RWPE1 (cell line): ENCODE measurements at regions not wholly inside any gene's neighbourhood (a gene's known extent, or its start where the extent isn't known, plus 50 kb on each side); places are given as distances from the start of the nearest gene placed in this dataset.
"Not testable (repeated sequence)": the region's sequence is repeated elsewhere in the genome, so short reads cannot be mapped to it uniquely, and the experiment has no call there.

Experiments used
- CTCF ChIA-PET: fragments of 350-600 bp; sonication (Branson Sonifier 250); formaldehyde crosslinking; extraction: SDS; loops from one replicate; lab custom pipeline; 2021; lab: Yijun Ruan, JAX
- POLR2A ChIA-PET: fragments of 400-600 bp; formaldehyde crosslinking; extraction: SDS; loops from one replicate; lab custom pipeline; 2020; ENCODE audit warnings: antibody characterized with exemption; ENCODE audit not compliant: low non-redundant PET; lab: Yijun Ruan, JAX
- DNase-seq: peaks from one replicate; pipeline ENCODE4 v3.0.0; 2012; ENCODE audit warnings: low spot score
- H3K27ac ChIP-seq: fragments of 450-650 bp; 2 replicates; pipeline ENCODE4 v1.5.1; 2017
- CTCF ChIP-seq: fragments of 450-650 bp; conservative IDR thresholded peaks from 2 replicates; pipeline ENCODE4 v1.5.1; 2017; ENCODE audit warnings: low read depth, mild to moderate bottlenecking

GRCh38 chr5:67897431-67897830 lies 318.1 kb upstream of the PIK3R1 start:
- TF ChIP-seq CTCF, result no peak
- peak; percentile 57 for DNase-seq
- CTCF ChIA-PET, result interaction anchor here (0.5 kb wide), 1 partner anchor 184 kb away, joined by 4 read pairs; no protein-coding TSS in a partner anchor
- H3K27ac ChIP-seq, result no peak overlapping the region
- POLR2A ChIA-PET, result no interaction called here

DNA sequence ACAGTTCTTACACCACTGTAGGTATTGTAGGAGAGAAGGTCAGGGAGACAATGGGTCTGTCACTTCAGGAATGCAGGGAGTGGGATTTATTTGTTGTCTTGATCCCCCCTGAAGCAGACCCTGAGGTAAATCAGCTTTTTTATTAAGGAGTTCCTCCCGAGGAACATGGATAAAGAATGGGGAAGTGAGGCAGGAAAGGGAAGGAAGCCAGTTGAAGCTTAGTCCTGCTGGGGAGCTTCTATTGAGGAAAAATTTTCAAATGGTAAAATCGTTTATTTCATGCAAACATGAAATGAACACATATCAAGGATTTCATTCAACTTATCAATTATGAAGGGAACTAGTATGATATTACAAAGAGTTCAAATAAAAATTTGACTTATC lies 318.6 kb upstream of the PIK3R1 start:
- DNase-seq, result no peak
- POLR2A ChIA-PET, result no interaction called here
- CTCF ChIA-PET, result no interaction called here
- H3K27ac ChIP-seq, result no peak overlapping the region
- no peak for TF ChIP-seq CTCF

DNA sequence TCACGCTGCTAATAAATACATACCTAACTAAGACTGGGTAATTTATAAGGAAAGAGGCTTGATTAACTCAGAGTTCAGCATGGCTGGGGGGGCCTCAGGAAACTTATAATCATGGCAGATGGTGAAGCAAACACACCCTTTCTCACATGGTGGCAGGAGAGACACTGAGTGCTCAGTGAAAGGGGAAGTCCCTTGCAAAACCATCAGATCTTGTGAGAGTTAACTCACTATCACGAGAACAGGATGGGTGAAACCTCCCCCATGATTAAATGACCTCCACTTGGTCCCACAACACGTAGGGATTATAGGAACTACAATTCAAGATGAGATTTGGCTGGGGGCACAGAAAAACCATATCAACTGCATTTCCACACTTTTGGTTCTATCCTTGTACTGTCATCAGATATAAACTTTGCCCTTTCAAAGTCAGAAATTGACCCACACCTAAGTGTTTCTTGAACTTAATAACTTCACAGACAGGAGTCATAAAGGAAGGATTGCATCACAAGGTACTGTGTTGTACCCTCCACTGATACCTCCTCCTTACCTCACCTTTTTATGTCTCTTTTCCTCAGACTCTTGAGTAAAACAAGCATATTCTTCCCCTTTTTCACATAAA lies 319.1 kb upstream of the PIK3R1 start:
- ChIA-PET CTCF (no interaction called here), POLR2A (no interaction called here)
- H3K27ac ChIP-seq, result no peak overlapping the region
- TF ChIP-seq CTCF, result no peak
- no peak for DNase-seq

GRCh38 chr5:67889870-67890269 lies 325.7 kb upstream of the PIK3R1 start:
- POLR2A ChIA-PET, DNase-seq, H3K27ac ChIP-seq: not testable (repeated sequence)
- CTCF ChIA-PET, result interaction anchor here (0.7 kb wide), 1 partner anchor 463 kb away, joined by 4 read pairs; no protein-coding TSS in a partner anchor

GRCh38 chr5:67887748-67888161 lies 327.8 kb upstream of the PIK3R1 start:
- no peak for DNase-seq
- TF ChIP-seq CTCF, result no peak
- ChIA-PET POLR2A (no interaction called here), CTCF (no interaction called here)
- no peak overlapping the region for H3K27ac ChIP-seq

GRCh38 chr5:67886761-67887160 lies 328.8 kb upstream of the PIK3R1 start:
- CTCF ChIA-PET, result no interaction called here

More at GRCh38 chr5:67886761-67887160, 328.8 kb upstream of the PIK3R1 start:
- no peak for DNase-seq
- H3K27ac ChIP-seq, result no peak overlapping the region
- POLR2A ChIA-PET, result no interaction called here
- no peak for TF ChIP-seq CTCF
